ENCODE measurements at regions not wholly inside any gene's neighbourhood (a gene's known extent, or its start where the extent isn't known, plus 50 kb on each side); places are given as distances from the start of the nearest gene placed in this dataset.

- TF ChIP-seq POLR2AphosphoS5 (IDR thresholded peaks at IDR 0.05; ENCODE audit: borderline replicate concordance, low read depth, low read length) = no peak
- TF ChIP-seq EZH2 (IDR thresholded peaks at IDR 0.05) = no peak
Measured at GRCh38 chr22:49710746-49711145, 116.9 kb downstream of the BRD1 start.
